C4-2B (cell line): ENCODE measurements at regions not wholly inside any gene's neighbourhood (a gene's known extent, or its start where the extent isn't known, plus 50 kb on each side); places are given as distances from the start of the nearest gene placed in this dataset.

Source experiments
- ZFX ChIP-seq: fragments of 450-650 bp; IDR thresholded peaks from 2 replicates; pipeline ENCODE4 v1.6.1; 2017
- TF ChIP-seq, protein P1 (sequence below): fragments of 450-650 bp; conservative IDR thresholded peaks from 2 replicates; pipeline ENCODE4 v1.5.1; 2017; ENCODE audit warnings: mild to moderate bottlenecking

DNA sequence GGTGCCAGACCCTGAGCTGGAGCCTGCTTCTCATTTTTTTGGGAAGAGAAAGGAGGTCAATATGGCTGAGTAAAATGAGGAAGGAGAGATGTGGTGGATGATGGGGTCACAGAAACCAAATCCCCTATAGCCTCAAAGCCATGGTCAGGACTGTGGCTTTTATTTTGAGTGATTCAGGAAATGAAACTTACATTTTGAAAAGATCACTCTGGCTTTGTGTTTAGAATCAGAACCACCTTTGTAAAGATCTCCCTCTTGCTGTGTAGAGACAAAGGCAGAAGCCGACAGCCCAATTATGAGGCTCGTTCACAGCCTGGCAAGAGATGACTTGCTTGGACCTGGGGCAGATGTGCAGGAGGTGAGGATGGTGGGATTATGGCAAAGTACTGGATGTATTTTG, 121.6 kb upstream of the ANKFN1 start:
- TF ChIP-seq, protein P1, sequence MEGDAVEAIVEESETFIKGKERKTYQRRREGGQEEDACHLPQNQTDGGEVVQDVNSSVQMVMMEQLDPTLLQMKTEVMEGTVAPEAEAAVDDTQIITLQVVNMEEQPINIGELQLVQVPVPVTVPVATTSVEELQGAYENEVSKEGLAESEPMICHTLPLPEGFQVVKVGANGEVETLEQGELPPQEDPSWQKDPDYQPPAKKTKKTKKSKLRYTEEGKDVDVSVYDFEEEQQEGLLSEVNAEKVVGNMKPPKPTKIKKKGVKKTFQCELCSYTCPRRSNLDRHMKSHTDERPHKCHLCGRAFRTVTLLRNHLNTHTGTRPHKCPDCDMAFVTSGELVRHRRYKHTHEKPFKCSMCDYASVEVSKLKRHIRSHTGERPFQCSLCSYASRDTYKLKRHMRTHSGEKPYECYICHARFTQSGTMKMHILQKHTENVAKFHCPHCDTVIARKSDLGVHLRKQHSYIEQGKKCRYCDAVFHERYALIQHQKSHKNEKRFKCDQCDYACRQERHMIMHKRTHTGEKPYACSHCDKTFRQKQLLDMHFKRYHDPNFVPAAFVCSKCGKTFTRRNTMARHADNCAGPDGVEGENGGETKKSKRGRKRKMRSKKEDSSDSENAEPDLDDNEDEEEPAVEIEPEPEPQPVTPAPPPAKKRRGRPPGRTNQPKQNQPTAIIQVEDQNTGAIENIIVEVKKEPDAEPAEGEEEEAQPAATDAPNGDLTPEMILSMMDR: no peak
- no peak for TF ChIP-seq ZFX
